ENCODE measurements at regions not wholly inside any gene's neighbourhood (a gene's known extent, or its start where the extent isn't known, plus 50 kb on each side); places are given as distances from the start of the nearest gene placed in this dataset.

- Histone ChIP-seq H3K18ac (ENCODE audit: insufficient read length, low read depth, low read length) (no peak overlapping the region), H3K27me3 (ENCODE audit: insufficient read depth, low read length) (no peaks in the 10 kb centered on the region), H3K56ac (ENCODE audit: insufficient read length, low read depth, low read length) (no peak overlapping the region), H4K5ac (ENCODE audit: insufficient read length, low read depth, low read length) (no peak overlapping the region), H2BK20ac (ENCODE audit: low read depth, low read length, poor library complexity, severe bottlenecking) (no peak overlapping the region), H3K4ac (ENCODE audit: low read depth, low read length) (no peak overlapping the region), H2AFZ (ENCODE audit: low read length) (no peak overlapping the region), H3K4me1 (ENCODE audit: insufficient read depth, low read length) (no peaks in the 10 kb centered on the region; the same call in 1 of the 2 replicates), H3K9ac (ENCODE audit: extremely low read depth, insufficient read length, low read length) (no peak overlapping the region), H2BK120ac (ENCODE audit: low read depth, low read length, poor library complexity, severe bottlenecking) (no peak overlapping the region), H3K79me2 (ENCODE audit: insufficient read depth, low read length) (no peaks in the 10 kb centered on the region), H4K8ac (replicated peaks; ENCODE audit: insufficient read length, low read depth, low read length) (no peak overlapping the region), H3K23ac (ENCODE audit: insufficient read length, low read depth, low read length) (no peak overlapping the region), H2AK5ac (ENCODE audit: insufficient read length, low read length) (no peak overlapping the region), H4K91ac (ENCODE audit: insufficient read length, low read depth, low read length) (no peak overlapping the region), H3K27ac (ENCODE audit: insufficient read length, low read depth, low read length) (no peak overlapping the region), H3K9me3 (ENCODE audit: control insufficient read depth, low read depth, low read length) (no peaks in the 10 kb centered on the region), H3K79me1 (ENCODE audit: insufficient read depth, low read depth, low read length, poor library complexity, severe bottlenecking) (no peaks in the 10 kb centered on the region), H3K4me2 (ENCODE audit: insufficient read depth, insufficient read length, low read length) (no peak overlapping the region), H2BK15ac (ENCODE audit: low read depth, low read length) (no peak overlapping the region), H2BK12ac (ENCODE audit: insufficient read length, low read depth, low read length) (no peak overlapping the region), H3K23me2 (ENCODE audit: insufficient read length, low read depth, low read length, poor library complexity, severe bottlenecking) (no peaks in the 10 kb centered on the region), H3T11ph (ENCODE audit: low read length) (no peak overlapping the region), H3K14ac (ENCODE audit: insufficient read depth, low read length) (no peak overlapping the region), H2BK5ac (ENCODE audit: insufficient read length, low read length) (no peak overlapping the region), H4K20me1 (ENCODE audit: control insufficient read depth, insufficient read depth, insufficient read length) (no peaks in the 10 kb centered on the region)
- Mint-ChIP-seq H3K9me3 (no peaks in the 10 kb centered on the region), H3K36me3 (ENCODE audit: insufficient read depth in 1 of 3, low read depth in 3 of 3) (no peaks in the 10 kb centered on the region), H3K4me1 (peaks cover 0 to 2% of the 10 kb centered on the region in 2 experiments; a peak in 1 of 4 replicates), H3K4me3 (no peak overlapping the region), H3K27me3 (ENCODE audit: low read depth) (no peaks in the 10 kb centered on the region), H3K27ac (no peak overlapping the region)
- DNase-seq, result no peak
- WGBS (ENCODE audit: extremely low coverage, insufficient read length, low lambda C conversion rate), result no CpG with 5 or more reads among the region's 7 CpGs
- no peak for TF ChIP-seq CTCF (conservative IDR thresholded peaks at IDR 0.05)
These were observed 311.1 kb downstream of the TXNL1 start for GRCh38 chr18:56327191-56327885.
